A673 (cell line): ENCODE measurements at regions not wholly inside any gene's neighbourhood (a gene's known extent, or its start where the extent isn't known, plus 50 kb on each side); places are given as distances from the start of the nearest gene placed in this dataset.

Experiments
- CTCF ChIP-seq: fragments of 300-800, 200-600 bp; sonication (generic); conservative IDR thresholded peaks from 2 replicates; pipeline ENCODE4 v1.5.1; 2017; ENCODE audit warnings: low read depth, mild to moderate bottlenecking, antibody characterized with exemption, low read length, moderate library complexity, mixed read lengths
- EZH2 ChIP-seq: fragments of 200-600 bp; sonication (generic); IDR thresholded peaks from 2 replicates; pipeline ENCODE4 v1.6.1; 2017; ENCODE audit warnings: borderline replicate concordance, low read depth, mild to moderate bottlenecking, mixed read lengths, antibody characterized with exemption, low read length; ENCODE audit not compliant: poor library complexity, severe bottlenecking

- TF ChIP-seq CTCF = no peak
- no peak for TF ChIP-seq EZH2
Measured at GRCh38 chr1:170339534-170339933, 192.4 kb upstream of the GORAB start.
